Glutamatergic neuron (in vitro differentiated cells): ENCODE measurements at regions not wholly inside any gene's neighbourhood (a gene's known extent, or its start where the extent isn't known, plus 50 kb on each side); places are given as distances from the start of the nearest gene placed in this dataset.

Source experiments
- DNase-seq: peaks from one replicate; pipeline ENCODE4 v3.0.0; 2022
- H3K27ac Mint-ChIP-seq: one replicate; pipeline ENCODE4 v1.8.0; 2020; ENCODE audit warnings: mild to moderate bottlenecking, mixed read lengths, inconsistent platforms; ENCODE audit not compliant: unreplicated experiment
- H3K27me3 Mint-ChIP-seq: one replicate; pipeline ENCODE4 v1.8.0; 2020; ENCODE audit warnings: mild to moderate bottlenecking, moderate library complexity, mixed read lengths, inconsistent platforms; ENCODE audit not compliant: unreplicated experiment
- H3K36me3 Mint-ChIP-seq: one replicate; pipeline ENCODE4 v1.8.0; 2020; ENCODE audit warnings: mild to moderate bottlenecking, mixed read lengths, inconsistent platforms; ENCODE audit not compliant: unreplicated experiment
- H3K4me1 Mint-ChIP-seq: one replicate; pipeline ENCODE4 v1.8.0; 2020; ENCODE audit warnings: mild to moderate bottlenecking, low read depth, mixed read lengths, inconsistent platforms; ENCODE audit not compliant: unreplicated experiment
- H3K4me3 Mint-ChIP-seq: one replicate; pipeline ENCODE4 v1.8.0; 2020; ENCODE audit warnings: mild to moderate bottlenecking, mixed read lengths, inconsistent platforms; ENCODE audit not compliant: unreplicated experiment
- H3K9me3 Mint-ChIP-seq: one replicate; pipeline ENCODE4 v1.8.0; 2020; ENCODE audit warnings: mild to moderate bottlenecking, moderate library complexity, mixed read lengths, inconsistent platforms; ENCODE audit not compliant: unreplicated experiment
- TF ChIP-seq, protein P1 (sequence below): fragments of 200-600 bp; sonication (generic); IDR thresholded peaks from one replicate; pipeline ENCODE4 v1.5.0; 2021; ENCODE audit not compliant: partially characterized antibody, unreplicated experiment

DNA sequence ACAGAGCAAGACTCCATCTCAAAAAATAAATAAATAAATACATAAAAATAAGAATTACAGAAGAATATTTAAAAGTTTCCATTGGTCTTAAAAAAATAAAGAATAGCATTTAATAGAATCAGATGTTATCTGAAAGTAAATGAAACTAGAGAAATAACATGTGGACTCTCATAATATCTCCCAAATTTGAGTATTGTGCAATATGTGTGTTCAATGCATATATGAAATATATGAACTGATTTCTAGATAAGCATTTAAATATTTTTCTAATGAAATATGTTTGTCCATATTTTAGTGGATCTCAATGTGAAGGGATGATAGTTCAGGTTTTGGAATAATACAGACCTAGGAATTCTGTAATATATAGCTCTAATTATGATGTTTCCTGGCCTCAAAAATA lies 265.9 kb upstream of the PMFBP1 start:
- Mint-ChIP-seq H3K9me3 (peaks cover 2% of the 10 kb centered on the region), H3K4me1 (no peaks in the 10 kb centered on the region)

DNA sequence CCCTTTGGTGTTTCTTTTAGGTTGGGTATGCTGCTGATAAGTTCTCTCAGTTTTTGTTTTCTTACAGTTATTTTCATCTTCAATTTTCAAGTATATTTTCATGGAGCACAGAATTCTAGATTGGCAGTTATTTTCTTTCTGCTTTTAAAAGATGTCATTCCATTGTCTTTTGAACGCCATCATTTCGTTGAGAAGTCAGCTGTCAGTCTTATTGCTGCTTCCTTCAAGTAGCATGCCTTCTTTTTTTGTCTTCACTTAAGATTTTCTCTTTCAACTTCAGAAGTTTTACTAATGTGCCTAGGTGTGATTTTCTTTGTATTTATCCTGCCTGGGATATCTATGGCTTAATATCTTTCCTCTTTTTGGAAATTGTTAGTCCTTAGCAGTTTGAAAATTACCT lies 262.2 kb upstream of the PMFBP1 start:
- Mint-ChIP-seq H3K27me3 (no peaks in the 10 kb centered on the region), H3K27ac (no peak overlapping the region), H3K9me3 (peaks cover 2% of the 10 kb centered on the region), H3K36me3 (peaks cover 19% of the 10 kb centered on the region), H3K4me3 (no peak overlapping the region), H3K4me1 (no peaks in the 10 kb centered on the region)
- TF ChIP-seq, protein P1, sequence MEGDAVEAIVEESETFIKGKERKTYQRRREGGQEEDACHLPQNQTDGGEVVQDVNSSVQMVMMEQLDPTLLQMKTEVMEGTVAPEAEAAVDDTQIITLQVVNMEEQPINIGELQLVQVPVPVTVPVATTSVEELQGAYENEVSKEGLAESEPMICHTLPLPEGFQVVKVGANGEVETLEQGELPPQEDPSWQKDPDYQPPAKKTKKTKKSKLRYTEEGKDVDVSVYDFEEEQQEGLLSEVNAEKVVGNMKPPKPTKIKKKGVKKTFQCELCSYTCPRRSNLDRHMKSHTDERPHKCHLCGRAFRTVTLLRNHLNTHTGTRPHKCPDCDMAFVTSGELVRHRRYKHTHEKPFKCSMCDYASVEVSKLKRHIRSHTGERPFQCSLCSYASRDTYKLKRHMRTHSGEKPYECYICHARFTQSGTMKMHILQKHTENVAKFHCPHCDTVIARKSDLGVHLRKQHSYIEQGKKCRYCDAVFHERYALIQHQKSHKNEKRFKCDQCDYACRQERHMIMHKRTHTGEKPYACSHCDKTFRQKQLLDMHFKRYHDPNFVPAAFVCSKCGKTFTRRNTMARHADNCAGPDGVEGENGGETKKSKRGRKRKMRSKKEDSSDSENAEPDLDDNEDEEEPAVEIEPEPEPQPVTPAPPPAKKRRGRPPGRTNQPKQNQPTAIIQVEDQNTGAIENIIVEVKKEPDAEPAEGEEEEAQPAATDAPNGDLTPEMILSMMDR: no peak
- no peak for DNase-seq

More for the DNA sequence above, 265.9 kb upstream of the PMFBP1 start:
- peaks cover 19% of the 10 kb centered on the region for H3K36me3 Mint-ChIP-seq
- TF ChIP-seq, protein P1: no peak
- DNase-seq: no peak
- H3K4me3 Mint-ChIP-seq: no peak overlapping the region
- no peaks in the 10 kb centered on the region for H3K27me3 Mint-ChIP-seq
- no peak overlapping the region for H3K27ac Mint-ChIP-seq

DNA sequence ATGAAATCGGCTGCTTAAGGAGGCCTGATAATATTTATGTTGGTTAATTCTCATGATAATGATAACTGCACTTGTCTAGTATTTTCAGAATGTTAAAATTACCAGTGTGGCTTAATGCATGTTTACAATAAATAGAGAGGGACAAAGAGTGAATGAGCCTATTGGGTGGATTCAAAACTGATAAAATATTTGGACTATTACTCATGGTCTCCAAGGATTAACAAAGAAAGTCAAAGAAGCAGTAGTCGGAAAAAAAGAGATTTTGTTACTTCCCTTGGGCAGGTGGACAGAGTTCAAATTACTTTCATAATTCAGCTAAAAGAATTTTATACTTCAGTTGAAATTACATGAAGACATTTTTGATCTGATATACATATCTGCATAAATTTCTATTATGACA lies 258.2 kb upstream of the PMFBP1 start:
- Mint-ChIP-seq H3K4me3 (no peak overlapping the region), H3K27me3 (no peaks in the 10 kb centered on the region), H3K9me3 (peaks cover 2% of the 10 kb centered on the region), H3K36me3 (peaks cover 15% of the 10 kb centered on the region), H3K4me1 (no peaks in the 10 kb centered on the region), H3K27ac (no peak overlapping the region)
- TF ChIP-seq, protein P1: no peak
- no peak for DNase-seq

DNA sequence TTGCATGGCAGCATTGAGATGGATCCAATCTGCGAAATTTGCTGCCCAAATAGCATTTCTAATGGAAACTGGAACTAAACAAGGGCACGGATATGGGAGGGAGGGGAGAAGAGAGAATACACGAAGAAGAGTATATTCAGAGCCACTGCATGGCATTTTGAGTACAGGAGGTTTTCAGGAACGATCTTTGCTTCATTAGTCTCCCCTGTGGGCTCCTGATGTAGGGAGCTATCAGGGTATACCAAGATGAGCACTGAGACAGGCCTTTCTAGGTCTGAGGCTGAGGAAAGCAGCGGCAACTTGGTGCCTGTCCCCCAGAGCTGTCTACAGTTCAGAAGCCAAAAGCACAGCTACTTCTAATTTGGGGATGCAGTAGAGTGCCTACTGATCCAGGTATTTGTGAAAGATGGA lies 257.7 kb upstream of the PMFBP1 start:
- Mint-ChIP-seq H3K27me3 (no peaks in the 10 kb centered on the region), H3K27ac (no peak overlapping the region), H3K4me3 (no peak overlapping the region), H3K4me1 (no peaks in the 10 kb centered on the region), H3K9me3 (peaks cover 2% of the 10 kb centered on the region), H3K36me3 (peaks cover 11% of the 10 kb centered on the region)
- TF ChIP-seq, protein P1: no peak
- no peak for DNase-seq

DNA sequence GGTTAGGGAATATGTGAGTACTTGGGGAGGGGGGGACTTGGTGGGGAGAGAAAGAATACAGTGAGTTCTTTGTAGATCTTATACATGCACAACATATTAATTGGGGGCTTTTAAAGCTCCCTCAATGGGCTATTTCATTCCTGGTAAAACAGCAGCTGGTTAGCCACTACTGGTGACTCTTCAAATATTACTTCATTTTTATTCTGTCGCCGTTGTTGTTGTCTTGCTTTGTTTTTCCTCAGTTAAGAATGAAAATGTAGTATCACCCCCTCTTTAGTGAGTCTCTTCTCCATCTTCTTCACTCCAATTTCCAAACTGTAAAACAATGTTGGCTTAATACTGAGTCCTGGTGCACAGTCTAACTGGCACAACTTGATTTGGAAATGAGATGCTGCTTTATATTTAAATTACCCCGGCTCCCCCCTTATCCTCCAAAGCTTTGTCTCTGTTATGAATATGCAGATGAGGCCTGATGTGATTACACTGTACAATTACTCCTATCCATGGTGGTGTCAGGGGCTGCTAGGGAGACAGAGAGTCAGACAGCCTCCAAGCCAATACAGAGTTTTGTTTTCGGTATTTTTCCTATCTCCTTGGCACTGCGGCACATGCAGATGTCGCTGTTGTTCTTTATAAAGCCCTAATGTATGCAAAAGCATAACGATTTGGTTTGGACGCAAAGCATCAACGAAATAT lies 256.9 kb upstream of the PMFBP1 start:
- TF ChIP-seq, protein P1: no peak
- no peak for DNase-seq
- H3K36me3 Mint-ChIP-seq: peaks cover 5% of the 10 kb centered on the region
- H3K9me3 Mint-ChIP-seq: no peaks in the 10 kb centered on the region
- H3K27me3 Mint-ChIP-seq: no peaks in the 10 kb centered on the region
- no peak overlapping the region for H3K27ac Mint-ChIP-seq
- no peak overlapping the region for H3K4me3 Mint-ChIP-seq
- no peaks in the 10 kb centered on the region for H3K4me1 Mint-ChIP-seq
